NK-92 treated with Interleukin-12 subunit alpha and Interleukin-12 subunit beta, amount 100 ng/mL, for 24 hours (cell line): ENCODE measurements at regions not wholly inside any gene's neighbourhood (a gene's known extent, or its start where the extent isn't known, plus 50 kb on each side); places are given as distances from the start of the nearest gene placed in this dataset.
"Not testable (repeated sequence)": the region's sequence is repeated elsewhere in the genome, so short reads cannot be mapped to it uniquely, and the experiment has no call there.

ENCODE experiments used
- DNase-seq: peaks from one replicate; lab custom pipeline; 2025; lab: John Stamatoyannopoulos, UW

DNA sequence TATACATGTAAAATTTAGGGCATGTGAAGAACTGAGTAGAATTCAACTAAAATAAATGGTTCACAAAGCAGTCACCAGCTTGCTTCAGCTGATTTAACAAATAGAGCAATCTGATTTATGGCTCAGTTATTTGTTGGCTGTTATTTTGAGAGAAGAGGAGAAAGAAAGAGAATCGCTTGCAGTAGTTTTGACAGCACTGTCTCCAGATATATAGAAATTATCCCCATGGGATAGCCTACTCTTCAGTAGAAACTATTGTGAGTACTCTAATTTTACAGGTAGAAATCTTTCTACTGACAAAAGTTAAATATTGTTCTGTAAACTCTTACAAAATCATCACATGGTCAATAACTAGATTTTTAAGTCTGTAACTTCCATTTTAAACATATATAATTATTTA lies 1098.2 kb downstream of the MRPL39 start:
- no peak for DNase-seq

DNA sequence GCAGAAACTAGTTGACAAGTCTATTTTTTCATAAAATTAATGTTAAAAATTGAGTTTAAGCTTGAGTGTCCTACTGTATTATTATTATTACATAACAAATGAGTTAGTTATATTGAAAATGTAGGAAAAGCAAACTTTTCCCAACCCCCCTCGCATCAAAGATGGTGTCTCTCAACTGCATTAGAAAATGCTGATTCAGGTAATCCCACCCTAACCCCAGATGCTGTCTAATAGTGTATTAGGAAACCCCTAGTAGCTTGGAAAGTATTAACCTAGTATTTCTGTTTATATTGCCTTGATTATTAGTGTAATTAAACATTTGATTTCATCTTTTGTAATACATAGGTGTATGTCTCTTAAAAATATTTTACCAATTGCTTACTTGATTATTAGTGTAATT lies 1120.3 kb downstream of the MRPL39 start:
- no peak for DNase-seq

DNA sequence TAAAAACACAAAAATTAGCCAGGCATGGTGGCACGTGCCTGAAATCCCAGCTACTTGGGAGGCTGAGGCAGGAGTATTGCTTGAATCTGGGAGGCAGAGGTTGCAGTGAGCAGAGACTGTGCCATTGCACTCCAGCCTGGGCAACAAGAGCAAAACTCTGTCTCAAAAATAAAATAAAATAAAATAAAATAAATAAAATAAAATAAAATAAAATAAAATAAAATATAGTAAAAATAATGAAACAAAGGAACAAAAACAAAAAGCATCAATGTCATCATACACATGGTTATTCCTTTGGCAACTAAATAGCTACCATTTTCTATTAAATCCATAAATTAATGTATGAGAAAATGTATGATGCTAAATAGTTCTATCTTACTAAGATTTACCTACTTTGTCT lies 1123.9 kb downstream of the MRPL39 start:
- DNase-seq = not testable (repeated sequence)

DNA sequence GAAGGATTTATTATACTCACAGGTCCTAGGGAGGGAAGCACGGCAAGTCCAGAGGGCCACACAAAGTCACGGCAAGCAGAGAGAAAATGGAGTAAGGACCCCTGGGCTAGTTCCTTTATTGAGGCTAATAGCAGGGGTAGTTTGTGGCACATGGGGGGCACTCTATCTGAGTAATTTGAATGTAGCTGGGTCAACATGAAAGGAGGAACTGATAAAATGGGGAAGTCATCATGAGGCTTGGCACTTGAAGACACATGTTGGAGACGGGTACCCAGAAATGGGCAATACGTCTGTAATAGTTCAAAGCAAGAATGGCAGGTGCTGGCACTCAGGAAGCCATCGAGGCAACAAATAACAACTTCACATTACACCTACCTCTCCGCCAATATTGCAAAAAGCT lies 1136.4 kb downstream of the MRPL39 start:
- DNase-seq = no peak

DNA sequence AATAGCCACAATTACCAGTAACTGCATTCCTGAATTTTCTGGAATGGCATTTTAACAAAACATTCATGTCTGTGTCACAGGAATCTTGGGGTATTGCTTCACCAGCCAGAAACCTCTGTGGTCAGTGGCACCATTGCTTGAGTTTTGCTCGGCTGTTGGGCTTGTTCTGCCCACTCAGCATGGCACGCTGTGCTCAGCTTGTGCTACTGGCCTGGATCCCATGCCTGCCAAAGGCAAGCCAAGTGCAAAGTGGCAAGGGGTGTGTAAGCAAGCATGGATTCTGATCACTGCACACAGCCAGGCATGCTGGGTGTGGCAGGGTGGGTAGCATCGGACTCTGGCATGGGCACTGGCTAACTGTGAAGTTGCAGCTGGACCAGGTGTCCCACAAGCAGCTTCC lies 1150.9 kb downstream of the MRPL39 start:
- DNase-seq = no peak

DNA sequence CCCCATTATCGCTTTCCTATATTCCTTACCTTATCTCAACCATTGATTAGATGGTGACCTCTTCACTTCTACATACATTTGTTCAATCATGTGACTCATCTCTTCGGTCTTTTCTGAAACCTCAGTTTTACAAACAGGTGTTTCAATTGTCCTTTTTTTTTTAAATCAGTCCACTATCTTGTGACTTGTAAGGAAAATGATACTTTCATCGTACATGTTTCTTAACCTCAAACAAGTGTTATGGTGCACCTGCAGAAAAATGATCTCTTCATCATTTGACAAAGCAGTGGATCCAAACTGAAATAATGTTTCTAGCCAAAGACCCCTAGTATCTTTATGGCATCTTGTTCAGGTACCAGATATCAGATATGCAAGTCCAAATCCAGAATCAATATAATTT lies 1157.2 kb downstream of the MRPL39 start:
- no peak for DNase-seq

DNA sequence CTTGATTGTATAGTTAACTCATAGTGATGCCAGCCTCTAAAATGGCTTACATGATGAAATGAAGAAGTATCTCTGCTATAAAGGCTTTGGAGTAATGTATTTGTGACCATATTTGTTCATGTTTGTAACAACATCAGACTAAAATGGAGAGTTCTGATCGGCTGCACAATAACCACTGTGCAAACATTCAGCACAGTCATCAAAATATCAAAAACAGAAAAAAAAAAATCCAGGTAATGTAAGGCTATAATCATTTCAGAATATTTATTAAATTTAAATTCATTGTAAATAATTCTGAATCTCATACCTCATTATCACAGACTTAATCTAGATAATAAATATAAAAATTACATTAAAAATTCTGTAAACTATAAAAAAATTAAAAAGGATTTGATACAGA lies 1161.8 kb downstream of the MRPL39 start:
- no peak for DNase-seq

DNA sequence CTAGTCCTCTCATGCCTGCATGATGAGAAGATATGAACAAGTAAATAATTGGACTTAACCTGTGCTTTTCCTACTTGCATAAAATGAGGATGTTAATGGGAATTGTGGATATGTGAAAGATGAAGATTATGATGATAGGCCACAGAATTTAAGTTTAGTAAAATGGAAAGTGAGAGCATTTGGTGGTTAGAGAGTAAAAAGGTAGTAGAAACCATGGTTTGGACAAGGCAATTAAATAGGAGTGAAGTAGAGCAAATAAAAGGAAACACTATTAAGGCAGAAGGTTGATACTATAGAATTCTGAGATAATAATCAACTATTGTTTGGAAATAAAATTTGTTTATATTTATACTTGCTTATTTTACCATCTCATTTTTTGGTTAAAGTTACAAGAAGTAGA lies 1162.5 kb downstream of the MRPL39 start:
- no peak for DNase-seq

DNA sequence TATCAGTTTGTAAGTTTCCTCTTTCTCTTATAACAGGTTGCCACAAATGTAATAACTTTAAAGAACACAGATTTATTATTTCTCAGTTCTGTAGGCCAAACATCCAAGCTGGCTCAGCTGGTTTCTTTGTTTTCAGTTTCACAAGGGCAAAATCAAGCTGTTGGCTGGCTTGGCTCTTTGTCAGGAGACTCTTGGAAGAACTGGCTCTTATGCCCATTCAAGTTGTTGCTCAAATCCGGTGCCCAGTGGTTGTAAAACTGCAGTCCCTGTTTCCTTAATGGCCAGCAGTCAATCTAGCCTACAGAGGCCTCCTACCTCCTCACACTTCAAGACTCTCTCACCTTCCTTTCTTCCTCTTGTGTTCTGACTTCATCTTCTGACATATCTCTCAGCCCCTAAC lies 1171.0 kb downstream of the MRPL39 start:
- no peak for DNase-seq

DNA sequence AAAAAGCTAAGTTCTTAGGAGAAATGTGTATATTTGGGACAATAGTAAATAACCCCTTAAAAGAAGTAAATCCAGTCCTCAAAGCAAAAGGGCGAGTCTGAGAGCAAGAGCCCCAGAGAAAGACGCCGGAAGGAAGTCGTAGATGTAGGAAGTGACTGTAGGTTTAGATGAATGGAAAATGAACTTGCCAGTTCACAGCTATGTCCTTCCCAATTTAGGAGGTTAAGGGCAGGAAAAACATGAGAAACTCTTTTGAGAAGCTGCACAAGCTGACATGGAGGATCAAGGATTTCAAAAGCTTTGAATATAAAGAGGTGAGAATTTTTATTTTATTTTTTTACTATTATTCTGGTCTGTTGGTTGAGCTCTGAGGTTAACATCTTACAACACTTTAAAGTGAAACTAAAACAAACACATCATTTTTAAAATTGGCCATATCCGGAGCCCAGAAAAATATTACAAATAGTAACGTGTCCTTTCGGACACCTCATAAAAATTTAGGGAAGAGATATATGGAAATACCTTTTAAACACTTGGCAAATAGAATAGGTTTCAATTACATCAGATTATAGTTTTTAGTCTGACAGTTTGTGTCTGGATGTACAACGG lies 1178.6 kb downstream of the MRPL39 start:
- peak; percentile 6 for DNase-seq

DNA sequence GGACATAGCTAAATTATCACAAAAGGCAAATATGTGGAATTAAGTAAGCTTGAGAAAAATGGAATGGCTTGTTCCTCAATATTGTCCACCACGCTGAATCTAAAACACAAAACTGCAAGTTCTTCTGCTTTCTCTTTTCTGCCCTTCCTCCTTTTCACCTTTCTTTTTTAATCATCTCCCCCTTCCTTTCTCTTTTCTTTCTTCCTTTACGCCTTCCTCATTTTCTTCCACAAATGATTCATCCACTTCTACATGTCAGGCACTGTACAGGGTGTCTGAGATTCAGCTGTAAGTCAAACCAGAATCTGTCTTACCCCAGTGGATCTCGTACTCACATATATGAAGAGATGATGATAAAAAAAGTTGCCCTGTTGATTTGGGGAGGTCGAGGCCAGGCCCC lies 1182.5 kb downstream of the MRPL39 start:
- DNase-seq = no peak

DNA sequence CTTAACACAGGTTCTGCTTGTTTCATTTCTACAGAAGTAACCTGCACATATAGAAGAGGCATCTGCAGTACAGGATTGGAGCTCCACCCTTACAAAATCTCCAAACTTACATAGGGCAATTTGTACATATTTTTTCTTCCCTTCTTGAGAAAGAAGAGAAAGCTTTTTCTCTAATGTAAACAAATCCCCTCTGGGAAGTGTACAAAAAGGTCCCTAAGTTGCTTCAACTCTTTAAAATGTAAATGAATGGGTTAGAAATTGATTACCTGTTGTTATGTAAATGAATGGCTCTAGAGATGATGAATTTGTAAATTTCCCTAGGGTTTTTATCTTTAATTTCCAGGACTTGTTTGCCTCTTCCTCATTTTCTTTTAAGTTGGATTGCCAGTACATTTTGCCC lies 1183.7 kb downstream of the MRPL39 start:
- no peak for DNase-seq

DNA sequence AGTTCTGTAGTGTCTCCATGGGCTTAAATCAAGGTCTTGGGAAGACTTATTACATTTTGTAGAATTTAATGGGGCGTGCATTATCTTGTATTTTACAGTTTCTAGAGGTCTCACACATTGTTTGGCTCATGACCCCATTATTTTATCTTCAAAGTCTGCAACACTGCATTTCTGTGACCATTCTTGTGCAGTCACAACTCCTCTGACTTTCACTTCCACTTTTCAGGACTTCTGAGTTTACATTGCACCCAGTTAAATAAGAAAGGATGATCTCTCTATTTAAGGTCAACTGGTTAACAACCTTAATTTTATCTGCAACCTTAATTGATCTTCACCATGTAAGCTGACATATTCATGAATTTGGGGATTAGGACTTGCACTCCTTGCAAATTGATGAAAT lies 1186.6 kb downstream of the MRPL39 start:
- DNase-seq = no peak

DNA sequence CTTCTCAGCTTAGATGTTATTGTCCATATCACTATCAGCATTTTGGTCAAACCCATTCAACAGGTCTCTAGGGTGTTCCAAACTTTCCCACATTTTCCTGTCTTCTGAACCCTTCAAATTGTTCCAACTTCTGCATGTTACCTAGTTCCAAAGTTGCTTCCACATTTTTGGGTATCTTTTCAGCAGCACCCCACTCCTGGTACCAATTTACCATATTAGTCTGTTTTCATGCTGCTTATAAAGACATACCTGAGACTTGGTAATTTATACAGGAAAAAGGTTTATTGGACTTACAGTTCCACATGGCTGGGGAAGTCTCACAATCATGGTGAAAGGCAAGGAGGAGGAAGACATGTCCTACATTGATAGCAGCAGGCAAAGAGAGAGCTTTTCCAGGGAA lies 1187.6 kb downstream of the MRPL39 start:
- not testable (repeated sequence) for DNase-seq

DNA sequence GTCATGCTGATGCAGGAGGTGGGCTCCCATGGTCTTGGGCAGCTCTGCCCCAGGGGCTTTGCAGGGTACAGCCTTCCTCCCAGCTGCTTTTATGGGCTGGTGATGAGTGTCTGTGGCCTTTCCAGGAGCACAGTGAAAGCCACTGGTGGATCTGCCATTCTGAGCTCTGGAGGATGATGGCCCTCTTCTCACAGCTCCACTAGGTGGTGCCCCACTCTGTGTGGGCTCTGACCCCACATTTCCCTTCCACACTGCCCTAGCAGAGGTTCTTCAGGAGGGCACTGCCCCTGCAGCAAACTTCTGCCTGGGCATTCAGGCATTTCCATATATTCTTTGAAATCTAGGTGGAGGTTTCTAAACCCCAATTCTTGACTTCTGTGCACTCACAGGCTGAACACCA lies 1188.6 kb downstream of the MRPL39 start:
- DNase-seq = no peak

DNA sequence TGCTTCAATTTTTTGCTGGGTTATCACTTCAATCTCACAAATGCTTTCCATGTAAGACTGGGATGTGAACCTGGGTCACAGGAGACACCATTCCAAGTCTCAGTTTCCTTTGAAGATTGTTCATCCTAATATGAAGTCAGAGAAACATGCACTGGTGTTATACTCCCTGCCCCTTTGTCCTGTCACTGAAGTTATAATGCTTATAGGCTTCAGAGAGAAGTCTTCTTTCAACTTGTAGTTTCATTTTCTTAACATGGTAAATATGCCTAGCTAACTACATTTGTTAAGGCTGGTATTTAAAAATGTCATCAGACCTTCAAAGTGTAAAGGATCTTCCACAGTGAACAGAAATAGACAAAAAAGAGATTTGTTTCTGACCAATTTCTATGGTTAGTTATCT lies 1195.9 kb downstream of the MRPL39 start:
- no peak for DNase-seq

DNA sequence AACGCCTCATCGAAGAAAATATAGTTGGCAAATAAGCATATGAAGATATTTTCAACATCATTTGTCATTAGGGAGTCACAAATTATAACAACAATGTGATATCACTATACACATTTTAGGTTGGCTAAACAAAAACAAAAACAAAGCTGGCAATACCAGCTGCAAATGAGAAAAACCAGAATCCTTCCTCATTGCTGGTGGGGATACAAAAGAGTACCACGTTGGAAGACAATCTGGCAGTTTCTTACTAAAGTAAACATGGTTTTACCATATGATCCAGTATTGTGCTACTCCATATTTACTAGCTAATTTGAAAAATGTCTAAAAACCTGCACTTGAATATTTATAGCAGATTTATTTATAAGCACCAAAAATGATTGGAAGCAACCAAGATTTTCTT lies 1204.1 kb downstream of the MRPL39 start:
- no peak for DNase-seq

DNA sequence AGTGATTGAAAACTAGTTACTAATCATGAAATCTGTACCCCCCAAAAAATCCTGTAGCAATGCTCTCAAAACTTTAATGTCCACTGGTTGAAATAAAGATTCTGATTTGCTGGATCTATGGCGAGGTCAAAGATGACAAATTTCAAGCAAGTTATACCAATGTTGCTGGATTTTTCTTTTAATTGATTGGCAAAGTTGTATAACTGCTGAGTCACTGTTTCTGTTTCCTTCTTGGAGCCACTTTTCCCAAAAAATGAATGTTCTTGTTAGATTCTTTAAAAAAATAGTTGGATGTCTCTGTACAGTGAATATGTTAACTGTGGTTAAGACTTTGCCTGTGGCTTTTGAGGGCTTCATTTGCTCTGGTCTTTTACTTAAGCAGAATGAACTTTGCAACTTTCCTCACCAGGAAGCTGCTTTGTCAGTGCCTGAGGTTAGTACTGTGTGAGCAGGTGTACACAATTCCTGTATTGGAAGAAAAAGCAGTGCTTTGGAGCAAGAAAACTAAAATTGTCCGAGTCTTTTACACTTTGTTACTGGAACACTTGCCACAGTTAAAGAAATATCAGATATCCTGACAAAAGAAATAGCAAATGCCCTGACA lies 1211.9 kb downstream of the MRPL39 start:
- DNase-seq = no peak

DNA sequence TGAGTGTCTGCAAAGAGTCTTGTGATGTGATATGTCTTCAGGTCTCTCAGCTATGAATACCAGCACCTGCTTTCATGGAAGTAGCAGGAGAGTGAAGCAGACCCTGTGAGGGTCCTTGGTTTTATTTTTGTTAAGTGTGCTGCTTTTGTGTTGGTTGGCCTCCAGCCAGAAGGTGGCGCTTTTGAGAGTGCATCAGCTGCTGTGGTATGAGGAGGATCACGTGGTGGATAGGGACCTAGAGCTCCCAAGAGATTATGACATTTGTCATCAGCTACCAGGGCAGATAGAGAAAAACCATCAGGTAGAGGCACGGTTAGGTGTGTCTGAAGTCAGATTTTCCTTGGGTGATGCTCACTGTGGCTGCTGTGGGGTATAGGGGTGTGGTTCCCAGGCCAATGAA lies 1232.1 kb downstream of the MRPL39 start:
- DNase-seq = no peak

DNA sequence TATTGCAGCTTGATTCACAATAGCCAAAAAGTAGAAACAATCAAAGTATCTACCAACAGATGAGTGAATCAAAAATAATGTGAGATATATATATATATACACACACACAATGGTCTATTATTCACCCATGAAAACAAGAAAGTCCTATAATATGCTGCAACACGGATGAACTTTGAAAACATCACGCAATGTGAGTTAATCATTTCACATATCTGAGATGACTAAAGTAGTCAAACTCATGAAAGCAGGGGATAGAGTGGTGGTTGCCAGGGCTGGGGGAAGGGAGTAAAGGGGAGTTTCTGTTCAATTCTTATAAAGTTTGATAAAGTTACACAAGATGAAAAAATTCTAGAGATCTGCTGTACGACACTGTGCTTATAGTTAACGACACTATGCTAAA lies 1234.8 kb downstream of the MRPL39 start:
- no peak for DNase-seq

DNA sequence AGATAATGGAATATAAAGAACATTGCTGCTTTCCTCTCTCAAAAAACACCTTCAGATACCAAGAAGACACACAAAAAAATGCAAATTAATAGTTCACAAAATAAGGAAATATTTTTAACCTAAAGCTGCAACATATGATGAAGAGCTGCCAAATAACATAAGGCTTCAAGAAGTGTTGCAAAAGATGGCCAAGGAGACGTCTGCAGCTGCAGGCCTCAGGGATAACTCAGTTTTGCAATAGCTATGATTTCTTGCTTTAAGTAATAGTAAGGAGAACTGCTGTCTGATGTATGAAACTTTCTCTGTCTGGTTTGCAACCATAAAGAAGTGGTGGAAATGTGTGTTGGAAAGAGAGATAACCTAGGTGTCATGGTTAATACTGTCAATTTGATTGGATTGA lies 1237.5 kb downstream of the MRPL39 start:
- no peak for DNase-seq

DNA sequence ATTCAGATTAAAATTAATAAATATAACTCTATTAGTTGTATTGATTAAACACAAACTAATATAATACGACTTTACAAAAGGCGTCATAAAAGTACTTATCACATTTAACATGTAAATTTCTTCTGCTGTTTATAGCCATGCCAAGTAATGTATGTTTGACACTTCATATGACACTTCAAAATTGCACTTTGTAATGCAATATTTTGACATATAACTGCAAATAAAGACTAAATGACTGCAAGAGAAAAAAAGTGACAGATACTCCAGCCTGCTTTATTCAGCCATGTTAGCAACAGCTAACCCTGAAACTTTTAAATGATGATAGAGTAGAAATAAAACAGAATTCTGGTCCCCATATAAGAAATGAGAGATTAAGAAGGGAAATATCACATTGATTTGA lies 1238.0 kb downstream of the MRPL39 start:
- DNase-seq = no peak

DNA sequence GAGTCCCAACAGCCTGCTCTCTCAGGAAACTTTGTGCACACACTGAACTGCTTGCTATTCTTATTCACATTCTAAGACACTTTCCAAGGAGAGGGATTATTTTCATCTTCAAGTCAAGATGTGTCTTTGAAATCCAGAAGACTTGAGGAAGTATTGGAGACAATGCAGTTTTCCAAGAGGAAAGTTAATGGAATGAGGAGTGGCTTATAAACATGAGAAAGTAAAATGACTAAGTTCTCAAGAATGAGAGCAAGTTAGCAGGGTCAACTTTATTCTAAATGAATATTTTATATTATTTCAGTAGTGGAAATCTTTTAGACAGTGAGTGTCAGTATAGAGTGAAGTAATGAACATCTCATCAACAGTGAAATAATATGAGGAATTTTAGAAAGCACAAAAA lies 1239.3 kb downstream of the MRPL39 start:
- DNase-seq = no peak

DNA sequence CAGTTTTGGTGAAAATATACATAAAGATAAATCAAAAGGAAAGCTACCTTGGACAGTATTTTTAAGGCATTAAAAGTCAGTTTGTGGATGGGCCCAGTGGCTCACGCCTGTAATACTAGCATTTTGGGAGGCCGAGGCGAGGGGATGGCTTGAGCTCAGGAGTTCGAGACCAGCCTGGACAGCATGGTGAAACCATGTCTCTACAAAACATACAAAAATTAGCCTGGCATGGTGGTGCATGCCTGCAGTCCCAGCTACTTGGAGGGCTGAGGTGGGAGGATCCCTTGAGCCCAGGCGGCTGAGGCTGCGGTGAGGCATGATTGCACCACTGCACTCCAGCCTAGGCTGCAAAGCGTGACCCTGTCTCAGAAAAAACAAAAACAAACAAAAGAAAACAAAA lies 1253.8 kb downstream of the MRPL39 start:
- DNase-seq = no peak

DNA sequence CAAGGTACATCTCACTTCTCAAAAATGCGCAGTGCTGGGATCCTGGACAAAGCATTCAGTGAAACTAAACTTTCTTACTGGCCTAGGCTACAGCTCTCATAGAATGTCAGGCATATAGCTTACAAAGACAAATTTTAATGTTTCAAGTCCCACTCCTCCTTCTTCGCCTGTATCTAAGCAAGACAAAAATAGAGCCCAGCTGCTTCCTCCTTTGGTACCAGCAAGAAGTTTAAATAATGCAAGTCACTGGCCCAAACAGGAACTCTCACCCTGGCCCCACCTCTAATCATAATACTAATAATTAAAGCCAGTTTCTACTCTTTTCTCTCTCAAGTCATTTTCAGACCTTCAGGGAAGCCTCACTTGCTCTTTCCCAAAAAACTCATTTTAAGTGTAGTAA lies 1267.9 kb downstream of the MRPL39 start:
- no peak for DNase-seq
